GM12891 (cell line): ENCODE measurements at regions not wholly inside any gene's neighbourhood (a gene's known extent, or its start where the extent isn't known, plus 50 kb on each side); places are given as distances from the start of the nearest gene placed in this dataset.

Experiments used
- POLR2A ChIP-seq: IDR thresholded peaks from 2 replicates; pipeline ENCODE4 v1.6.1; 2011; ENCODE audit warnings: low read depth, low read length, control low read depth
- TAF1 ChIP-seq: IDR thresholded peaks from 2 replicates; pipeline ENCODE4 v1.6.1; 2011; ENCODE audit warnings: low read depth, low read length, control low read depth

DNA sequence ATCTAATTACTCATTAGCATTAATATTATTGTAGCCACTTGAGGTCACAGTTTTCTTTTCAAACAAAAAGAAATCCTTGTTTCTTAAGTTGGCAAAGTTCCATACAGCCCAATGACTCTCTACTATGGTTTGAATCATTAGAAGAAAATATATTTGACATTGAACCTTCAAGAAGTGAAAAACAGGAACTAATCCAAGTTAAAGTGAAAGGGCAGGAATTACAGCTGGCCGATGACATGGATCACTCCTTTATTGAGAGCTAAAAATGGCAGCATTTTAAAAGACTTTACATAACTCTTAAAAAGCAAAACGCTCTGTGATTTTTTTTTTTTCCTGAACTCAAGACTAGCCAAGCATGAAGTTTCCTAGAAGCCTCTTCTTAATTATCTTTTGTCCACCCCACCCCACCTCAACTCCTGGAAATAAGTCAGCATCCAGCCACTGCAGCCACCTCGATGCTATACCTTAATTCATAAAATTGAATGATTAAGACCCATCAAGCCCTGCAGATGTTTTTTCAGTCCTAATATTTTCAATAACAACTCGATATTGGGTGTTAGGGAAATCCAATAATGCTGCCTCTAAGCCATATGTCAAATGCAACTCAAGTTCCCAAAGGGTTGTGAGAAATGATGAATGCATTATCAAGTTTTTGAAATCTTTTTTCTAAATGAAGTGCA lies 323.1 kb downstream of the HHIPL2 start:
- TF ChIP-seq POLR2A (no peak), TAF1 (no peak)
